Endothelial cell of umbilical vein (primary cell): ENCODE measurements at regions not wholly inside any gene's neighbourhood (a gene's known extent, or its start where the extent isn't known, plus 50 kb on each side); places are given as distances from the start of the nearest gene placed in this dataset.

Experiments
- CTCF ChIP-seq, 2 donors: IDR thresholded peaks; 1 replicate in 1 of 2; 2 replicates in 1 of 2; pipeline ENCODE4 v1.5.1; 2011; ENCODE audit warnings: low read length in 2 of 2, mild to moderate bottlenecking in 2 of 2, moderate library complexity in 2 of 2, control low read depth in 1 of 2, inconsistent platforms in 1 of 2, low read depth in 1 of 2; ENCODE audit not compliant: insufficient read depth in 1 of 2; ENCODE audit errors: extremely low read depth in 1 of 2
- POLR2A ChIP-seq: IDR thresholded peaks from 2 replicates; pipeline ENCODE4 v1.6.1; 2012; ENCODE audit warnings: low read depth, mild to moderate bottlenecking, control low read depth, low read length
- POLR2AphosphoS5 ChIP-seq: IDR thresholded peaks from 2 replicates; pipeline ENCODE4 v1.6.1; 2012; ENCODE audit warnings: low read depth, mild to moderate bottlenecking, control low read depth, low read length, moderate library complexity; ENCODE audit not compliant: insufficient read depth

- TF ChIP-seq CTCF (IDR thresholded peaks at IDR 0.05; ENCODE audit: extremely low read depth in 1 of 2, insufficient read depth in 1 of 2, low read depth in 1 of 2, low read length in 2 of 2), result no peak
- no peak for TF ChIP-seq POLR2AphosphoS5
- TF ChIP-seq POLR2A, result no peak
Observed at GRCh38 chr5:100260968-100261367, 274.2 kb upstream of the FAM174A start.
